Suprapubic skin (tissue), 4 donors: ENCODE measurements at regions not wholly inside any gene's neighbourhood (a gene's known extent, or its start where the extent isn't known, plus 50 kb on each side); places are given as distances from the start of the nearest gene placed in this dataset.

ENCODE experiments used
- POLR2A ChIP-seq, 2 donors: fragments of 450-650 bp; IDR thresholded peaks; one replicate each; pipeline ENCODE4 v1.6.1; 2017; ENCODE audit warnings: antibody characterized with exemption in 2 of 2, mild to moderate bottlenecking in 2 of 2, moderate library complexity in 2 of 2
- POLR2AphosphoS5 ChIP-seq, 3 donors: sonication (generic); formaldehyde crosslinking; IDR thresholded peaks; one replicate each; pipeline ENCODE4 v1.6.1; 2017; ENCODE audit warnings: antibody characterized with exemption in 3 of 3

- TF ChIP-seq POLR2A (IDR thresholded peaks at IDR 0.05) = no peak
- TF ChIP-seq POLR2AphosphoS5 (IDR thresholded peaks at IDR 0.05) = no peak
These were observed 93.9 kb upstream of the NPSR1 start for GRCh38 chr7:34564091-34564490.
